ENCODE measurements at regions not wholly inside any gene's neighbourhood (a gene's known extent, or its start where the extent isn't known, plus 50 kb on each side); places are given as distances from the start of the nearest gene placed in this dataset.

GRCh38 chr15:88987591-88987933, 74.4 kb upstream of the MFGE8 start:
- intact Hi-C loops (cut with micrococcal nuclease), result no loop called here
- Histone ChIP-seq H2AFZ (ENCODE audit: low read depth, low read length, poor library complexity, severe bottlenecking) (no peak overlapping the region), H3K4me2 (ENCODE audit: low read length) (no peak overlapping the region), H3K9me3 (ENCODE audit: control insufficient read depth in 1 of 2, insufficient read depth in 1 of 2, low read depth in 1 of 2, low read length in 2 of 2) (no peaks in the 10 kb centered on the region), H3K36me3 (ENCODE audit: control insufficient read depth in 1 of 2, insufficient read depth in 2 of 2, low read length in 2 of 2) (no peaks in the 10 kb centered on the region), H3K79me2 (ENCODE audit: insufficient read depth, low read length) (no peaks in the 10 kb centered on the region), H3K4me3 (replicated peaks in 1 of 2; ENCODE audit: low read depth in 1 of 2, low read length in 2 of 2) (no peak overlapping the region), H3K9ac (ENCODE audit: low read length) (no peak overlapping the region), H3K4me1 (ENCODE audit: control insufficient read depth in 1 of 2, insufficient read depth in 2 of 2, low read length in 2 of 2) (peaks cover 0 to 3% of the 10 kb centered on the region in 2 experiments; a peak in 2 of 4 replicates), H3K27me3 (ENCODE audit: insufficient read depth, low read length) (no peaks in the 10 kb centered on the region), H4K20me1 (ENCODE audit: insufficient read depth) (no peaks in the 10 kb centered on the region), H3K9me2 (ENCODE audit: insufficient read depth) (no peaks in the 10 kb centered on the region), H3K27ac (ENCODE audit: low read depth, low read length) (no peak overlapping the region)
- ATAC-seq (no peak), DNase-seq (ENCODE audit: low read depth, low spot score) (no peak)
- no TSS peak for BruUV-seq (replicated peaks)
- ChIA-PET POLR2A (no interaction called here), RAD21 (ENCODE audit: low non-redundant PET in 1 of 2, low total read pairs in 2 of 2, uncharacterized antibody in 2 of 2, unreplicated experiment in 2 of 2) (no interaction called here), CTCF (no interaction called here)
- TF ChIP-seq EZH2 (IDR thresholded peaks at IDR 0.05), result no peak
- TF ChIP-seq POLR2AphosphoS5 (IDR thresholded peaks at IDR 0.05; ENCODE audit: low read depth, low read length), result no peak
- TF ChIP-seq EZH2phosphoT487 (IDR thresholded peaks at IDR 0.05; ENCODE audit: borderline replicate concordance), result no peak
- TF ChIP-seq CTCF (IDR thresholded peaks at IDR 0.05 in 2 of 3, conservative IDR thresholded peaks at IDR 0.05 in 1 of 3; ENCODE audit: borderline replicate concordance in 1 of 3, insufficient read depth in 1 of 3, low read depth in 2 of 3, low read length in 2 of 3), result no peak
- TF ChIP-seq SIN3A (IDR thresholded peaks at IDR 0.05; ENCODE audit: low read depth), result no peak
- TF ChIP-seq ELF1 (IDR thresholded peaks at IDR 0.05; ENCODE audit: borderline replicate concordance, low read depth), result no peak
- TF ChIP-seq CEBPB (IDR thresholded peaks at IDR 0.05; ENCODE audit: low read depth), result no peak
- TF ChIP-seq TCF7L2 (IDR thresholded peaks at IDR 0.05; ENCODE audit: borderline replicate concordance, extremely low read depth, insufficient read depth, insufficient read length), result no peak
